SK-N-MC (cell line): ENCODE measurements at regions not wholly inside any gene's neighbourhood (a gene's known extent, or its start where the extent isn't known, plus 50 kb on each side); places are given as distances from the start of the nearest gene placed in this dataset.

Source experiments
- EZH2 ChIP-seq: fragments of 200-600 bp; sonication (generic); IDR thresholded peaks from one replicate; pipeline ENCODE4 v1.6.1; 2017; ENCODE audit warnings: antibody characterized with exemption
- FOXP2 ChIP-seq: optimal IDR thresholded peaks from 2 replicates; pipeline ENCODE3; 2011; ENCODE audit warnings: mild to moderate bottlenecking, moderate library complexity; ENCODE audit not compliant: insufficient read depth; ENCODE audit errors: extremely low read length, control extremely low read depth
- POLR2AphosphoS5 ChIP-seq: IDR thresholded peaks from 2 replicates; pipeline ENCODE4 v1.6.1; 2012; ENCODE audit warnings: mild to moderate bottlenecking, low read depth, low read length, borderline replicate concordance

DNA sequence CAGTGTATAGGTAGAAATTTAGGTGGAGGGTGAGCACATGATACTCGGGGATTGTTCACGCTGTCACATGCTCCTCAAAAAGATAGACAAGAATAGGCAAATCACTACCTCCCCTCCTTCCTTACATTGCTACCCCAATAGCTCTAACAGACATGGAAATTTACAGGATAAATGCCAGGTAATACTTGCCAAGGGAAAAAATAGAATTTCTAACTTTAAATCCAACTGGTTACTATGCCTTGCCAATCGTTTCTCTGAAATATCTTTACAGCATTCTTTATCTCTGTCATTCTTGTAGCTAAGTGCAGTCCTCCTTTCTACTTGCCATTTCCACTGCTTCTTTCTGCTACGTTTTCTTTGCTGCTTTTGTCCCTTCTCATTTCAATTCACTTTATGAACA is 339.8 kb upstream of the ZEB2 start:
- TF ChIP-seq POLR2AphosphoS5 (no peak), EZH2 (no peak), FOXP2 (no peak)
